Kidney (tissue), 13 donors: ENCODE measurements at regions not wholly inside any gene's neighbourhood (a gene's known extent, or its start where the extent isn't known, plus 50 kb on each side); places are given as distances from the start of the nearest gene placed in this dataset.

Source experiments
- DNase-seq, 5 donors: peaks; one replicate each; pipeline ENCODE4 v3.0.0-alpha.2; 2013 to 2020
- FAIRE-seq: peaks from 2 replicates; lab custom pipeline; 2012; peaks lifted over from hg19 to GRCh38; lab: Jason Lieb, UNC
- H3K27ac ChIP-seq, 2 donors: one replicate each; pipeline ENCODE4 v1.7.0; 2013; ENCODE audit warnings: low read depth in 2 of 2, low read length in 2 of 2, inconsistent platforms in 1 of 2
- H3K27me3 ChIP-seq: one replicate; pipeline ENCODE4 v1.7.1; 2013; ENCODE audit warnings: low read length, inconsistent platforms; ENCODE audit not compliant: control insufficient read depth, insufficient read depth
- H3K36me3 ChIP-seq, 3 donors: one replicate each; pipeline versions ENCODE4 v1.7.0 to v1.7.1; 2013; ENCODE audit warnings: low read length in 3 of 3, control low read depth in 1 of 3, inconsistent platforms in 1 of 3; ENCODE audit not compliant: insufficient read depth in 3 of 3, control insufficient read depth in 2 of 3
- H3K4me1 ChIP-seq, 3 donors: one replicate each; pipeline versions ENCODE4 v1.7.0 to v1.7.1; 2013; ENCODE audit warnings: low read length in 3 of 3, inconsistent platforms in 1 of 3, low read depth in 1 of 3; ENCODE audit not compliant: control insufficient read depth in 2 of 3, insufficient read depth in 2 of 3
- H3K4me3 ChIP-seq, 3 donors: one replicate each; pipeline versions ENCODE4 v1.7.0 to v1.8.1; 2013; ENCODE audit warnings: low read length in 3 of 3, control low read depth in 1 of 3, inconsistent platforms in 1 of 3
- H3K9ac ChIP-seq, 3 donors: one replicate each; pipeline versions ENCODE4 v1.7.0 to v1.7.1; 2013; ENCODE audit warnings: low read length in 3 of 3, control low read depth in 1 of 3, inconsistent platforms in 1 of 3
- H3K9me3 ChIP-seq, 3 donors: one replicate each; pipeline versions ENCODE4 v1.7.0 to v1.7.1; 2013; ENCODE audit warnings: low read length in 3 of 3, control low read depth in 1 of 3, inconsistent platforms in 1 of 3; ENCODE audit not compliant: control insufficient read depth in 2 of 3, insufficient read depth in 1 of 3
- CTCF ChIP-seq: IDR thresholded peaks from 3 replicates; pipeline ENCODE4 v1.5.1; 2012; ENCODE audit warnings: mild to moderate bottlenecking, moderate library complexity, borderline replicate concordance; ENCODE audit not compliant: insufficient read depth; ENCODE audit errors: extremely low read depth
- intact Hi-C: fragments of 100-400 bp; cut with DNase I; formaldehyde crosslinking; loops from one replicate; pipeline ENCODE4 v1.11.1; 2022
- donor health status: control.
- donor health status: control.
- donor health status: control.
- donor health status: control.
- donor health status: control.
- donor health status: DM: yes; HTN: yes; CAD: no.
- donor health status: Normal renal cell carcinoma (clear cell type).

GRCh38 chr21:43341378-43342161 is 85.4 kb downstream of the SIK1 start:
- Histone ChIP-seq H3K4me1 (peaks cover 4 to 19% (median 9%) of the 10 kb centered on the region in 3 donors), H3K9ac (no peak overlapping the region)
- FAIRE-seq = no peak

GRCh38 chr21:43340491-43341377 is 86.2 kb downstream of the SIK1 start:
- Histone ChIP-seq H3K27me3 (no peaks in the 10 kb centered on the region), H3K36me3 (no peaks in the 10 kb centered on the region), H3K9me3 (peaks cover 0 to 3% (median 0%) of the 10 kb centered on the region in 3 donors), H3K4me1 (peaks cover 4 to 19% (median 9%) of the 10 kb centered on the region in 3 donors), H3K9ac (no peak overlapping the region), H3K4me3 (no peak overlapping the region), H3K27ac (no peak overlapping the region)
- no peak for TF ChIP-seq CTCF
- FAIRE-seq (no peak), DNase-seq (no peak)
- intact Hi-C loops = no loop called here

More at GRCh38 chr21:43341378-43342161, 85.4 kb downstream of the SIK1 start:
- no peak for TF ChIP-seq CTCF
- Histone ChIP-seq H3K27ac (no peak overlapping the region), H3K36me3 (no peaks in the 10 kb centered on the region), H3K27me3 (no peaks in the 10 kb centered on the region), H3K4me3 (no peak overlapping the region), H3K9me3 (peaks cover 0 to 3% (median 0%) of the 10 kb centered on the region in 3 donors)
- intact Hi-C loops = no loop called here
- peak in 1 of 5 donors; percentile 63 for DNase-seq

- DNase-seq (no peak), FAIRE-seq (no peak)
- no peaks in the 10 kb centered on the region for H3K27me3 ChIP-seq
- no peak overlapping the region for H3K9ac ChIP-seq
- intact Hi-C loops = no loop called here
- H3K9me3 ChIP-seq = peaks cover 0 to 3% (median 0%) of the 10 kb centered on the region in 3 donors
- H3K27ac ChIP-seq = no peak overlapping the region
- TF ChIP-seq CTCF = no peak
- no peak overlapping the region for H3K4me3 ChIP-seq
- peaks cover 4 to 19% (median 9%) of the 10 kb centered on the region in 3 donors for H3K4me1 ChIP-seq
- H3K36me3 ChIP-seq = no peaks in the 10 kb centered on the region
These were observed 87.3 kb downstream of the SIK1 start for GRCh38 chr21:43339668-43340067.
